ENCODE measurements at regions not wholly inside any gene's neighbourhood (a gene's known extent, or its start where the extent isn't known, plus 50 kb on each side); places are given as distances from the start of the nearest gene placed in this dataset.

DNA sequence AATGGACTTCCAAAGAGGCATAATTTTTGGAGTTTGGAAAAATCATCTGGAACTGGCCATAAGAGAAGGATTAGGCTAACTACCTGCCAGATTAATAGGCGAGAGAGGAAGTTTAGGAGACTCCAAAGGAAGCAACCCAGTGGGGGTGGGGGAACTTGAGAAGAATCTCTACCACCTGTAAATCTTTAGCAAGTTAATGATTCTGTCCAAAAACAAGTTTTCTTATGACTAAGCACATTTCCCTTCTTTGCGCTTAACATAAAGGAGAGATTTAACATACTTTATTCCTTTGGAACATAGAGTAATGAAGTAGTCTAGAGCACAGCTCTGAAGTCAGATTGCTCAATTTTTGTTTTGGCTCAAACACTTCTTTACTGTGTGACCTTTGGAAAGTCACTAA lies 58.2 kb upstream of the PAPPA start:
- TF ChIP-seq EZH2 (IDR thresholded peaks at IDR 0.05; ENCODE audit: insufficient read depth, poor library complexity, severe bottlenecking) (no peak), EZH2phosphoT487 (IDR thresholded peaks at IDR 0.05; ENCODE audit: insufficient read depth, low read depth) (no peak)
